C4-2B (cell line): ENCODE measurements at regions not wholly inside any gene's neighbourhood (a gene's known extent, or its start where the extent isn't known, plus 50 kb on each side); places are given as distances from the start of the nearest gene placed in this dataset.

Experiments used
- H3K27ac ChIP-seq: fragments of 450-650 bp; 2 replicates; pipeline ENCODE4 v1.5.1; 2017
- ZFX ChIP-seq: fragments of 450-650 bp; IDR thresholded peaks from 2 replicates; pipeline ENCODE4 v1.6.1; 2017
- TF ChIP-seq, protein P1 (sequence below): fragments of 450-650 bp; conservative IDR thresholded peaks from 2 replicates; pipeline ENCODE4 v1.5.1; 2017; ENCODE audit warnings: mild to moderate bottlenecking

DNA sequence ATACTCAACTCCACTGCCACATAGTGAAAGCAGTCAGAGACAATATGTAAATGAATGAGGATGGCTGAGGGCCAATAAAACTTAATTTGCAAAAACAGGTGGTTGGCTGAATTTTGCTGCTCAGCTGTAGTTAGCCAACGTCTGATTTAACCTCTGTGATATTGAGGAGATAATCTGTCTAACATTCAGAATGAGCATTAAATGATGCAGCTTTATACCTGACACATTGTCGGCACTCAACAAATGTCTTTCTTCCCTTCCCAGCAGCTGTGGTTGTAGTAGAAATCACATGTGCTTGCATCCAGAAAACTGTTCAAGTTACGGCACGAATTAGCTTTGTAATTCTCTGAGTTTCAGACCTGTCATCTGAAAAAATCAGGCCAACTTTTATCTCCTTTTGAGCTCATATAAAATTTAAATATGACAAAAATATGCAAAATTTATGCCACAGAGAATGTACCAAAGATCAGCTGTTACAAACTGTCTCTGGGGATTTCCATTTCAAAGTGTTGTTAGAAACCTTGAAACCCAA, 1239.7 kb downstream of the GATA3 start:
- no peak overlapping the region for H3K27ac ChIP-seq
- TF ChIP-seq, protein P1, sequence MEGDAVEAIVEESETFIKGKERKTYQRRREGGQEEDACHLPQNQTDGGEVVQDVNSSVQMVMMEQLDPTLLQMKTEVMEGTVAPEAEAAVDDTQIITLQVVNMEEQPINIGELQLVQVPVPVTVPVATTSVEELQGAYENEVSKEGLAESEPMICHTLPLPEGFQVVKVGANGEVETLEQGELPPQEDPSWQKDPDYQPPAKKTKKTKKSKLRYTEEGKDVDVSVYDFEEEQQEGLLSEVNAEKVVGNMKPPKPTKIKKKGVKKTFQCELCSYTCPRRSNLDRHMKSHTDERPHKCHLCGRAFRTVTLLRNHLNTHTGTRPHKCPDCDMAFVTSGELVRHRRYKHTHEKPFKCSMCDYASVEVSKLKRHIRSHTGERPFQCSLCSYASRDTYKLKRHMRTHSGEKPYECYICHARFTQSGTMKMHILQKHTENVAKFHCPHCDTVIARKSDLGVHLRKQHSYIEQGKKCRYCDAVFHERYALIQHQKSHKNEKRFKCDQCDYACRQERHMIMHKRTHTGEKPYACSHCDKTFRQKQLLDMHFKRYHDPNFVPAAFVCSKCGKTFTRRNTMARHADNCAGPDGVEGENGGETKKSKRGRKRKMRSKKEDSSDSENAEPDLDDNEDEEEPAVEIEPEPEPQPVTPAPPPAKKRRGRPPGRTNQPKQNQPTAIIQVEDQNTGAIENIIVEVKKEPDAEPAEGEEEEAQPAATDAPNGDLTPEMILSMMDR, result no peak
- no peak for TF ChIP-seq ZFX

DNA sequence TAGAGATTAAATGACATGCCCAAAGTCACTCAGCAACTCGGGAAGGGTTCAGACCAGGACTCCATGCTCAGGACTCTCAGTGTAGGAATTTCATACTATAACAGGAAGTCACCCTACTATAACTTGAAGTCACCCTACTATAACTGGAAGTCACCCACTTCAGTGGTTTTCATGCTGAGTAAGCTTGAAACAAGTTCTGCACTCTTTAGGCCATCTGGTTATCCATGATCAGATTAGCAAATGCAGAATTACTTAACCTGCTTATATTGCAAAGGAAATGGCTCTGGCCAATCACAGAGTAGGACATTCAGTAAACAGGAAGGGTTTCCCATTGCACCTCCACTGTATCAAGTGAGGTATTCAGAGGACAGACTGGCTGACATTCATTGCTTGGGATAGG, 1240.4 kb downstream of the GATA3 start:
- no peak for TF ChIP-seq ZFX
- TF ChIP-seq, protein P1, result no peak
- H3K27ac ChIP-seq, result no peak overlapping the region

DNA sequence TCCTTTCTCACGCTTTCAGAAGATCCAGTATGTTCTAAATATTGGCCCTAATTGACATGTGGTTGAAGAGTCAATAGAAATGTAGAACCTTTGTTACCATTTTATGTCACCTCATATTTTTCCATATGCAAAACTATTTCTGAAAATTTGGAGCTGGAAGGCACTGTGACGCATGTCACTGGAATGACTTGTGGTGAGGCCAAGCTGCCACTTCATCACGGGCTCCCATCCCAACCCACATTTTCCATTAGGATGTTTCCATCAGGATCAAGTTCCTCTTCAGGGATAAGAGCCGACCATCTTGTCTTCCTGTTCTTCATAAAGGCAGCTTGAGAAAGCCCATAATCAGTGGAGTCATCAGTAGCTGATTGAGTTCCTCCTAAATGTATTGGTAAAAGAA, 1241.7 kb downstream of the GATA3 start:
- TF ChIP-seq, protein P1, result no peak
- TF ChIP-seq ZFX, result no peak
- H3K27ac ChIP-seq, result no peak overlapping the region

DNA sequence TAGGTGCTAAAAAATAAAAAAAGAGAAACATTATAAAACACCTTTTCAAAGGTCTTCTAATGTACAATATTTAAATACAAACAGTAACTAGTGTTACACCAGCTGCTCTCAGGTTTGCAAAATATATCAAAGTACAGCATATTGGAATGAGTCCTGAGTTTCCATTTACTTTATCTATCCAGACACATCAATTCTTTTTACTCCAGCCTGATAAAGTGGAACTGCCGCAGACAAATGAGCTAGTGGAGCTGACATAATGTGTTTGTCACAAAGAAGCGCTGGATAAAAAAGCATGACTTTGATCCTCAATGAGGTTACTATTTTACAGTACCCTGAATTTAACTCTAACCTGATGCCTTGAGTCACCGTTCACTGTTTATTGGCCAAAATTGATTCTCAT, 1243.1 kb downstream of the GATA3 start:
- TF ChIP-seq, protein P1, result no peak
- TF ChIP-seq ZFX, result no peak
- H3K27ac ChIP-seq, result no peak overlapping the region

DNA sequence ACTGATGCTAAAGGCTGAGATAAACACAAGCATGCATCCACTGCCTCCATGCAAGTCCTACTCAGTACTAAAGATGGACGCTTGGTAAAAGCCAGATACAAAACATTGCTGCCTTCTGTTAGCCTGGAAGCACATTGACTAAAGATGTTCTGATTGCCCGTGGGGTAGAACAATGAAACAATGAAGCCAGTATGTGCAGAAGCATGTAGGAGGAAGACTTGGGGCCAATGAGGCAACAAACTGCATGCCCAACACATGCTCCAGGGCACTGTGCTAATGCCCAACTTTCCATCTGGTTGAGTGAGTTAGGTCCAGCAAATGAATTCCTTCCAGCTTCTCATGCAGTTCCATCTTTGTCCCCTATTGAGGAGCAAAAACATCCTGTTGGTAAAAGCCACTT, 1245.5 kb downstream of the GATA3 start:
- H3K27ac ChIP-seq, result no peak overlapping the region
- TF ChIP-seq, protein P1, result no peak
- TF ChIP-seq ZFX, result no peak

DNA sequence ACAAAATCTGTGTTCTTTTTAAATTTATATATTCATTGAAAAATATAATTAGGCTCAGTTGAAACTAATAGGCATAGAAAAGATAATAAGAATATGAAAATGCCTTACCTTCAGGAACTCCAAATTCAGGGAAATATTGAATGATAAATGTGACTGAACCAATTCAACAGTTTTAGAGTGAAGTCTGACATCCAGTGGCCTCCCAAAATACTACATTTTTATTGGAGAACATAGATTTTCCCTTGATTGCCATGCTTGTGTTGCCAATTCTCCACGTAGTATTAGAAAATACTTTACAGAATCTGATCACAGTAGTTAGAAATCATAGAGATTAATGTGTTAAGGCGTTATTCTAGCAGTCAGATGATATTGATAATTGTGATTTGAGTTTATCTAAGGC, 1246.7 kb downstream of the GATA3 start:
- no peak for TF ChIP-seq ZFX
- TF ChIP-seq, protein P1, result no peak; the same call in 1 of the 2 replicates
- H3K27ac ChIP-seq, result no peak overlapping the region

DNA sequence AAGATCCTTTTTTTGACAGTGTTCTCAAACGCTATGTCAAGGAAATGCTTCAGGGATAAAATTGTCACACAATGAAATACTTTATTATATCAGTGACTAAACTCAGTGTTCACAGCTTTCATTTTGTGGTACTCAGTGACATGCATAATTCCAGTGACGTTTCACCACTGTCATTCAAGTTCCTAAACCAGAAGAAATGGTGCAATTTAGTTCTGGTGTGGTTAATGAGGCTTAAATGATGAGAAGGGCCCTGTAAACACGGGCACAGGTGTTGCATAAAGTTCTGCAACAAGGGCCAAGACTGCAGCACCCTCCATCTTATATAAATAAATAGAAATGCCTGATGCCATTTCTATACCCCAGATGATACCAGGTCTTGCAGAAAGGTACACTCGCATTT, 1247.1 kb downstream of the GATA3 start:
- no peak overlapping the region for H3K27ac ChIP-seq
- TF ChIP-seq ZFX, result no peak
- TF ChIP-seq, protein P1, result no peak
